GM23338 (cell line): ENCODE measurements at regions not wholly inside any gene's neighbourhood (a gene's known extent, or its start where the extent isn't known, plus 50 kb on each side); places are given as distances from the start of the nearest gene placed in this dataset.

Source experiments
- CTCF ChIP-seq, 2 experiments: fragments of 200-600 bp in 1 of 2; sonication (generic) in 1 of 2; conservative IDR thresholded peaks; 2 replicates each; pipeline versions ENCODE4 v1.5.1 to v1.6.1; 2016 to 2017; ENCODE audit warnings: antibody characterized with exemption in 2 of 2, low read depth in 2 of 2, mild to moderate bottlenecking in 2 of 2, moderate library complexity in 1 of 2
- ETS1 ChIP-seq: IDR thresholded peaks from 2 replicates; pipeline ENCODE4 v1.6.1; 2016; ENCODE audit warnings: antibody characterized with exemption
- EZH2 ChIP-seq: fragments of 200-600 bp; sonication (generic); IDR thresholded peaks from one replicate; pipeline ENCODE4 v1.8.0; 2017; ENCODE audit warnings: antibody characterized with exemption, mild to moderate bottlenecking, low read depth; ENCODE audit not compliant: unreplicated experiment
- POLR2AphosphoS5 ChIP-seq: IDR thresholded peaks from 2 replicates; pipeline ENCODE4 v1.6.1; 2016; ENCODE audit warnings: antibody characterized with exemption, low read depth

- no peak for TF ChIP-seq CTCF (conservative IDR thresholded peaks at IDR 0.05; ENCODE audit: low read depth in 2 of 2)
- no peak for TF ChIP-seq EZH2
- TF ChIP-seq ETS1: no peak
- no peak for TF ChIP-seq POLR2AphosphoS5
These were observed 482.5 kb downstream of the BCL11A start for GRCh38 chr2:60070736-60071489.
